Naive thymus-derived CD8-positive, alpha-beta T cell (primary cell): ENCODE measurements at regions not wholly inside any gene's neighbourhood (a gene's known extent, or its start where the extent isn't known, plus 50 kb on each side); places are given as distances from the start of the nearest gene placed in this dataset. TPM values are rescaled to one million over a fixed set of nuclear protein-coding genes. Genes with fewer than 3 reads are reported as not detected.
"Not testable (repeated sequence)": the region's sequence is repeated elsewhere in the genome, so short reads cannot be mapped to it uniquely, and the experiment has no call there.

Experiments
- ATAC-seq, 2 donors: fragments of 150-1000 bp; cut with Tn5 transposase in 1 of 2; sonication (Bioruptor Pico), chemical (Tn5 transposase) in 1 of 2; 1 replicate in 1 of 2; 2 replicates in 1 of 2; pipeline ENCODE4 v1.10.0; 2021; ENCODE audit warnings: mild to moderate bottlenecking in 2 of 2, moderate library complexity in 2 of 2
- POLR2A ChIA-PET: fragments of 350-600 bp; sonication (Branson Sonifier 250); formaldehyde crosslinking; loops from one replicate; lab custom pipeline; 2021; ENCODE audit warnings: antibody characterized with exemption; lab: Charles Lee
- DNase-seq, 10 donors: peaks; one replicate each; pipeline versions ENCODE4 v3.0.0 to v3.0.0-alpha.2; 2020 to 2022
- H3K27ac Mint-ChIP-seq, 10 donors: one replicate each; pipeline ENCODE4 v1.8.0; 2020 to 2022; ENCODE audit warnings: mild to moderate bottlenecking in 10 of 10, mixed read lengths in 10 of 10, moderate library complexity in 4 of 10, inconsistent platforms in 1 of 10
- H3K27me3 Mint-ChIP-seq, 5 donors: one replicate each; pipeline ENCODE4 v1.8.0; 2021 to 2022; ENCODE audit warnings: mixed read lengths in 5 of 5
- H3K36me3 Mint-ChIP-seq, 3 donors: one replicate each; pipeline ENCODE4 v1.8.0; 2020 to 2022; ENCODE audit warnings: mixed read lengths in 3 of 3, mild to moderate bottlenecking in 2 of 3, inconsistent platforms in 1 of 3
- H3K4me1 Mint-ChIP-seq, 4 donors: one replicate each; pipeline ENCODE4 v1.8.0; 2021 to 2022; ENCODE audit warnings: mixed read lengths in 4 of 4
- H3K4me3 Mint-ChIP-seq, 10 donors: one replicate each; pipeline ENCODE4 v1.8.0; 2020 to 2022; ENCODE audit warnings: mild to moderate bottlenecking in 10 of 10, mixed read lengths in 10 of 10, moderate library complexity in 6 of 10, inconsistent platforms in 1 of 10
- H3K9me3 Mint-ChIP-seq, 9 donors: one replicate each; pipeline ENCODE4 v1.8.0; 2020 to 2022; ENCODE audit warnings: mixed read lengths in 9 of 9, mild to moderate bottlenecking in 3 of 9, inconsistent platforms in 1 of 9, moderate library complexity in 1 of 9
- microRNA-seq: library from miRNA; unstranded; fragments of <30 nt; microRNA quantifications from one replicate; pipeline ENCODE4 v1.2.0, GENCODE V29; 2022; ENCODE audit warnings: borderline microRNAs expressed

GRCh38 chrX:123088930-123089329 lies 95.1 kb upstream of the GRIA3 start:
- no peak for ATAC-seq
- Mint-ChIP-seq H3K9me3 (peaks cover 0 to 2% (median 0%) of the 10 kb centered on the region in 9 donors), H3K27me3 (no peaks in the 10 kb centered on the region), H3K4me3 (no peak overlapping the region), H3K36me3 (no peaks in the 10 kb centered on the region), H3K27ac (no peak overlapping the region), H3K4me1 (peaks cover 0 to 1% (median 0%) of the 10 kb centered on the region in 4 donors)
- DNase-seq = no peak
- POLR2A ChIA-PET = no interaction called here

GRCh38 chrX:123093792-123094191 lies 90.3 kb upstream of the GRIA3 start:
- DNase-seq (no peak), ATAC-seq (no peak)
- Mint-ChIP-seq H3K4me1 (no peaks in the 10 kb centered on the region), H3K9me3 (peaks cover 0 to 4% (median 4%) of the 10 kb centered on the region in 9 donors), H3K36me3 (no peaks in the 10 kb centered on the region), H3K27me3 (no peaks in the 10 kb centered on the region), H3K4me3 (no peak overlapping the region), H3K27ac (no peak overlapping the region)
- POLR2A ChIA-PET = no interaction called here

- no peak overlapping the region for H3K27ac Mint-ChIP-seq
- ATAC-seq (no peak), DNase-seq (no peak)
- POLR2A ChIA-PET = no interaction called here
- peaks cover 0 to 2% (median 0%) of the 10 kb centered on the region in 4 donors for H3K4me1 Mint-ChIP-seq
- no peaks in the 10 kb centered on the region for H3K27me3 Mint-ChIP-seq
- H3K9me3 Mint-ChIP-seq = peaks cover 0 to 2% (median 0%) of the 10 kb centered on the region in 9 donors
- no peak overlapping the region for H3K4me3 Mint-ChIP-seq
- H3K36me3 Mint-ChIP-seq = no peaks in the 10 kb centered on the region
Measured at GRCh38 chrX:123108513-123109427, 75.3 kb upstream of the GRIA3 start.

DNA sequence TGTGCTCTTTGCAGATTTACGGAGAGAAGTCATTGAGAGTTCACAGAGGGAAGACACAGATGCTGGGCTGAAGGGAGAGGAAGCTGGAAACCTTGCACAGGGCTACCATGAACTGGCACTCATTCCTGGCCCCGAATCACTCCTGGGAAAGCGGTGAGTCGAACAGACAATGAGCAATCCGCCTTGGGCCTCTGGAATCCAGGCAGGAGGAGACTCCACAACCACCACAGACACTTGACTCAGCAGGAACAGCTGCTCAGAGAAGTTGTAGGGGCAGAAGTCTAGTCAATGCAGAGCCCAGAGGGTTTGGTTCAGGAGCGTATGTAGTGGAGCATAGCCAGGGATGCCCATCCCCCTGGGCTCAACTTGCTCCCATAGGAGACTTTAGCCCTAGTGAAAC lies 62.8 kb upstream of the GRIA3 start:
- DNase-seq (no peak), ATAC-seq (no peak)
- H3K36me3 Mint-ChIP-seq = no peaks in the 10 kb centered on the region
- H3K27me3 Mint-ChIP-seq = no peaks in the 10 kb centered on the region
- H3K4me3 Mint-ChIP-seq = no peak overlapping the region
- H3K27ac Mint-ChIP-seq = no peak overlapping the region
- POLR2A ChIA-PET = no interaction called here
- H3K9me3 Mint-ChIP-seq = peaks cover 0 to 9% (median 0%) of the 10 kb centered on the region in 9 donors
- no peaks in the 10 kb centered on the region for H3K4me1 Mint-ChIP-seq

GRCh38 chrX:123129805-123130204 lies 54.3 kb upstream of the GRIA3 start:
- H3K9me3 Mint-ChIP-seq = peaks cover 0 to 16% (median 6%) of the 10 kb centered on the region in 9 donors
- H3K27me3 Mint-ChIP-seq, POLR2A ChIA-PET, H3K4me1 Mint-ChIP-seq, H3K36me3 Mint-ChIP-seq, H3K4me3 Mint-ChIP-seq, ATAC-seq: not testable (repeated sequence)
- H3K27ac Mint-ChIP-seq = peak overlapping the region in 3 of 10 donors; percentile 37 to 69 (median 49)
- DNase-seq = peak in 3 of 10 donors; percentile 2 to 25 (median 22)

Small RNA genes lying in the stretch of these regions (microRNA-seq; reads per million reads assigned to microRNA genes)
- not detected for gene MIR3672
